GM19455 (cell line): ENCODE measurements at regions not wholly inside any gene's neighbourhood (a gene's known extent, or its start where the extent isn't known, plus 50 kb on each side); places are given as distances from the start of the nearest gene placed in this dataset.

Experiments
- ATAC-seq: cut with Tn5 transposase; IDR thresholded peaks from one replicate; pipeline ENCODE4 v1.9.1; 2021; ENCODE audit not compliant: unreplicated experiment

GRCh38 chr13:43983373-43983772 lies 103.7 kb downstream of the LACC1 start:
- ATAC-seq: no peak

- no peak for ATAC-seq
Observed at GRCh38 chr13:43984292-43984691, 104.6 kb downstream of the LACC1 start.

GRCh38 chr13:43985422-43986072 lies 105.8 kb downstream of the LACC1 start:
- no peak for ATAC-seq

GRCh38 chr13:43986421-43986981 lies 106.8 kb downstream of the LACC1 start:
- ATAC-seq: no peak

- no peak for ATAC-seq
Observed at GRCh38 chr13:43988302-43988701, 108.6 kb downstream of the LACC1 start.

- ATAC-seq: no peak
Observed at GRCh38 chr13:43990021-43990420, 110.3 kb downstream of the LACC1 start.

- no peak for ATAC-seq
Observed at GRCh38 chr13:43990829-43991228, 111.1 kb downstream of the LACC1 start.

- no peak for ATAC-seq
Observed at GRCh38 chr13:43991773-43992201, 112.1 kb downstream of the LACC1 start.

GRCh38 chr13:43992211-43992610 lies 112.5 kb downstream of the LACC1 start:
- no peak for ATAC-seq

- ATAC-seq: no peak
Observed at GRCh38 chr13:43994999-43995859, 115.5 kb downstream of the LACC1 start.

GRCh38 chr13:43996221-43996620 lies 116.5 kb downstream of the LACC1 start:
- no peak for ATAC-seq

- ATAC-seq: no peak
Observed at GRCh38 chr13:44003481-44003880, 123.8 kb downstream of the LACC1 start.

GRCh38 chr13:44004878-44005277 lies 125.2 kb downstream of the LACC1 start:
- ATAC-seq: no peak

- no peak for ATAC-seq
Observed at GRCh38 chr13:44007451-44007850, 127.7 kb downstream of the LACC1 start.

- ATAC-seq: no peak
Observed at GRCh38 chr13:44011036-44011435, 131.3 kb downstream of the LACC1 start.

- no peak for ATAC-seq
Observed at GRCh38 chr13:44012910-44013757, 133.4 kb downstream of the LACC1 start.

- ATAC-seq: no peak
Observed at GRCh38 chr13:44013758-44014291, 134.1 kb downstream of the LACC1 start.

- ATAC-seq: no peak
Observed at GRCh38 chr13:44014501-44014900, 134.8 kb downstream of the LACC1 start.

GRCh38 chr13:44015118-44015517 lies 135.4 kb downstream of the LACC1 start:
- no peak for ATAC-seq

- ATAC-seq: no peak
Observed at GRCh38 chr13:44015811-44016210, 136.1 kb downstream of the LACC1 start.

GRCh38 chr13:44017756-44018309 lies 138.1 kb downstream of the LACC1 start:
- no peak for ATAC-seq
